ENCODE measurements at regions not wholly inside any gene's neighbourhood (a gene's known extent, or its start where the extent isn't known, plus 50 kb on each side); places are given as distances from the start of the nearest gene placed in this dataset.
"Not testable (repeated sequence)": the region's sequence is repeated elsewhere in the genome, so short reads cannot be mapped to it uniquely, and the experiment has no call there.

GRCh38 chr13:26864576-26864975 is 104.0 kb upstream of the GPR12 start:
- H3K27ac ChIP-seq: no peak overlapping the region
- no peak for TF ChIP-seq CTCF (conservative IDR thresholded peaks at IDR 0.05)
- TF ChIP-seq ZFX (IDR thresholded peaks at IDR 0.05): no peak

GRCh38 chr13:26861941-26862340 is 101.4 kb upstream of the GPR12 start:
- no peak overlapping the region for H3K27ac ChIP-seq
- no peak for TF ChIP-seq ZFX (IDR thresholded peaks at IDR 0.05)
- TF ChIP-seq CTCF (conservative IDR thresholded peaks at IDR 0.05): no peak

- no peak overlapping the region for H3K27ac ChIP-seq
- TF ChIP-seq CTCF (conservative IDR thresholded peaks at IDR 0.05) (no peak), ZFX (IDR thresholded peaks at IDR 0.05) (no peak)
Observed at GRCh38 chr13:26855921-26856320, 95.3 kb upstream of the GPR12 start.

- no peak overlapping the region for H3K27ac ChIP-seq
- TF ChIP-seq CTCF (conservative IDR thresholded peaks at IDR 0.05): no peak
- no peak for TF ChIP-seq ZFX (IDR thresholded peaks at IDR 0.05)
Observed at GRCh38 chr13:26855071-26855470, 94.5 kb upstream of the GPR12 start.

- no peak overlapping the region for H3K27ac ChIP-seq
- TF ChIP-seq CTCF (conservative IDR thresholded peaks at IDR 0.05) (no peak), ZFX (IDR thresholded peaks at IDR 0.05) (no peak)
Observed at GRCh38 chr13:26853323-26853722, 92.7 kb upstream of the GPR12 start.

GRCh38 chr13:26847281-26847680 is 86.7 kb upstream of the GPR12 start:
- no peak overlapping the region for H3K27ac ChIP-seq
- TF ChIP-seq CTCF (conservative IDR thresholded peaks at IDR 0.05): no peak
- TF ChIP-seq ZFX (IDR thresholded peaks at IDR 0.05): no peak

GRCh38 chr13:26845063-26845462 is 84.5 kb upstream of the GPR12 start:
- H3K27ac ChIP-seq: not testable (repeated sequence)

- no peak for TF ChIP-seq ZFX (IDR thresholded peaks at IDR 0.05)
- TF ChIP-seq CTCF (conservative IDR thresholded peaks at IDR 0.05): no peak
- peak overlapping the region; percentile 11 for H3K27ac ChIP-seq
Observed at GRCh38 chr13:26839682-26840081, 79.1 kb upstream of the GPR12 start.
